ENCODE measurements at regions not wholly inside any gene's neighbourhood (a gene's known extent, or its start where the extent isn't known, plus 50 kb on each side); places are given as distances from the start of the nearest gene placed in this dataset.

DNA sequence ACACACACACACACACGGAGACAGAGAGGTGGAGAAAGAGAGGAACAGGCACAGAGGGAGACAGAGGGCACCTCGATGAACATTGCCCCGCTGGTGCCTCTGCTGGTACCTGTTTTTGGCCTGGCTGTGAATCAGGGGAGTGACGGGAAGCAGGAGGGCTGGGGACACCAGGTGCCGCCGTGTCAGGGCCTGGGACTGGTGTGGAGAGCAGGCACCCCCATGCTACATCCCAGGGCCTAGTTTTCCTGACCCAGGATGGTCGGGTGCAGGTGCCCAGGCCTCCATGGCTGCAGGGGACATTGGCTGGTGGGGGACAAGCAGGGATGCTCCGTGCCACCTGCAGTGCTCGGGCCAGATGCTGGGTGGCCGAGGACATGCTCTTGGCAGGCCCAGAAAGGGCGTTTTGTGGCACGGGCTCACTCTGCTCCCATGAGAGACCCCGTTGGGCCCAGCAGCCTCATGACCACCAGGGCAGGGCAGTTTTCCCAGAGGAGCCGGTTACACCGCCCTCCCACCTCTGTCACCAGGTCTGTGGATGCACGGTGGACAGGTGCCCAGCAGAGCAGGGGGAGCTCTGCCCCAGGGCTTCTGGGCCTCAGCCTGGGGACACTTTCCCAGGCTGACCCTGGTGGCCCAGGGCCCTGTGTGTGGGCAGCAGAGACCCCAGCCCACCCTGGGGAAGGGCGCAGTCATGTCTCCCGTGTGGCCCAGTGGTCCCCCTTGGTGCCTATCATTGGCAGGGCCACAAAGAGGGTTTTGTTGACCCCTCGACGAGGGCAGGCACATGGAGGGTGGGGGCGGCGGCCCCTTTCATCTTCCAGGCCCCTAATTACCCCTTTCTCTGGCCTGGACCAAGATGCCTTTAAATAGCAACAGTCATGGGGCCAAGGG, 207.5 kb upstream of the RTL1 start:
- H3K9me3 ChIP-seq (ENCODE audit: control insufficient read depth, insufficient read depth, low read length) = no peaks in the 10 kb centered on the region; the same call in 1 of the 2 replicates
- no peak overlapping the region for H2BK20ac ChIP-seq (ENCODE audit: low read depth, low read length)
- H4K5ac ChIP-seq (ENCODE audit: low read depth, low read length) = no peak overlapping the region
- no peak overlapping the region for H3K27ac ChIP-seq (ENCODE audit: insufficient read depth, low read length)
- no TSS peak for BruUV-seq (replicated peaks)
- H3K4me2 ChIP-seq (ENCODE audit: low read depth, low read length) = no peak overlapping the region
- H2BK5ac ChIP-seq (ENCODE audit: low read depth, low read length, poor library complexity, severe bottlenecking) = no peak overlapping the region
- no peaks in the 10 kb centered on the region for H4K20me1 ChIP-seq (ENCODE audit: insufficient read depth, low read length)
- H2BK15ac ChIP-seq (ENCODE audit: low read depth, low read length) = no peak overlapping the region
- H2AK9ac ChIP-seq (replicated peaks; ENCODE audit: low read depth, low read length, poor library complexity) = peak overlapping the region; percentile 3
- no peak overlapping the region for H3K4me3 ChIP-seq (ENCODE audit: insufficient read depth, low read depth, low read length)
- no peaks in the 10 kb centered on the region for H3K4me1 ChIP-seq (ENCODE audit: control insufficient read depth, insufficient read depth, low read length)
- peaks cover 8% of the 10 kb centered on the region; the same call in 1 of the 2 replicates for H3K27me3 ChIP-seq (ENCODE audit: control insufficient read depth, insufficient read depth, low read length)
- no peak overlapping the region for H2AFZ ChIP-seq (replicated peaks; ENCODE audit: low read length, poor library complexity)
- in situ Hi-C loops (cut with MboI; ENCODE audit: low sequenced_read_pairs) = no loop called here
- dilution Hi-C loops (cut with HindIII; ENCODE audit: low sequenced_read_pairs, unreplicated experiment) = no loop called here
- ATAC-seq (ENCODE audit: low read depth) (no peak), DNase-seq (no peak)
- CTCF ChIA-PET = no interaction called here
- no peak overlapping the region for H2BK120ac ChIP-seq (ENCODE audit: low read depth, low read length)
- H4K91ac ChIP-seq (ENCODE audit: insufficient read depth, low read depth, low read length) = no peak overlapping the region
- H3K9me1 ChIP-seq (ENCODE audit: insufficient read depth, low read length) = no peaks in the 10 kb centered on the region
- TF ChIP-seq FOS (IDR thresholded peaks at IDR 0.05; ENCODE audit: low read depth, low read length) (no peak), CHD1 (IDR thresholded peaks at IDR 0.05; ENCODE audit: low read depth, low read length) (no peak), BHLHE40 (IDR thresholded peaks at IDR 0.05; ENCODE audit: low read depth, low read length) (no peak), NFE2L2 (IDR thresholded peaks at IDR 0.05; ENCODE audit: low read depth, low read length) (no peak), MXI1 (IDR thresholded peaks at IDR 0.05; ENCODE audit: borderline replicate concordance, low read depth, low read length) (no peak), RFX5 (IDR thresholded peaks at IDR 0.05; ENCODE audit: low read depth, low read length) (no peak), POLR2A (IDR thresholded peaks at IDR 0.05; ENCODE audit: low read depth, low read length) (no peak), MAZ (IDR thresholded peaks at IDR 0.05; ENCODE audit: borderline replicate concordance, low read depth, low read length) (no peak), RCOR1 (IDR thresholded peaks at IDR 0.05; ENCODE audit: insufficient replicate concordance, low read length) (no peak)
- TF ChIP-seq, protein P1, sequence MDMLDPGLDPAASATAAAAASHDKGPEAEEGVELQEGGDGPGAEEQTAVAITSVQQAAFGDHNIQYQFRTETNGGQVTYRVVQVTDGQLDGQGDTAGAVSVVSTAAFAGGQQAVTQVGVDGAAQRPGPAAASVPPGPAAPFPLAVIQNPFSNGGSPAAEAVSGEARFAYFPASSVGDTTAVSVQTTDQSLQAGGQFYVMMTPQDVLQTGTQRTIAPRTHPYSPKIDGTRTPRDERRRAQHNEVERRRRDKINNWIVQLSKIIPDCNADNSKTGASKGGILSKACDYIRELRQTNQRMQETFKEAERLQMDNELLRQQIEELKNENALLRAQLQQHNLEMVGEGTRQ (IDR thresholded peaks at IDR 0.05; ENCODE audit: low read depth, low read length) = no peak
- TF ChIP-seq, protein P2, sequence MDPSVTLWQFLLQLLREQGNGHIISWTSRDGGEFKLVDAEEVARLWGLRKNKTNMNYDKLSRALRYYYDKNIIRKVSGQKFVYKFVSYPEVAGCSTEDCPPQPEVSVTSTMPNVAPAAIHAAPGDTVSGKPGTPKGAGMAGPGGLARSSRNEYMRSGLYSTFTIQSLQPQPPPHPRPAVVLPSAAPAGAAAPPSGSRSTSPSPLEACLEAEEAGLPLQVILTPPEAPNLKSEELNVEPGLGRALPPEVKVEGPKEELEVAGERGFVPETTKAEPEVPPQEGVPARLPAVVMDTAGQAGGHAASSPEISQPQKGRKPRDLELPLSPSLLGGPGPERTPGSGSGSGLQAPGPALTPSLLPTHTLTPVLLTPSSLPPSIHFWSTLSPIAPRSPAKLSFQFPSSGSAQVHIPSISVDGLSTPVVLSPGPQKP (IDR thresholded peaks at IDR 0.05; ENCODE audit: borderline replicate concordance, low read depth, low read length) = no peak
- no peak overlapping the region for H4K8ac ChIP-seq (ENCODE audit: low read depth in 2 of 2, low read length in 2 of 2)
- no peak overlapping the region for H3K14ac ChIP-seq (replicated peaks; ENCODE audit: low read depth, low read length)
- WGBS, 2 experiments (ENCODE audit: extremely low coverage in 2 of 2, insufficient read length in 1 of 2) = 61% methylated on average over 9 of the region's 22 CpGs; no CpG with 5 or more reads in 1 of the 2 experiments
- POLR2A ChIA-PET (ENCODE audit: unreplicated experiment) = no interaction called here
- H3K56ac ChIP-seq (ENCODE audit: extremely low read depth, insufficient read depth, low read length) = no peak overlapping the region
- no peak overlapping the region for H2AK5ac ChIP-seq (ENCODE audit: low read depth, low read length)
- H3K9ac ChIP-seq (ENCODE audit: low read depth, low read length) = no peak overlapping the region
- intact Hi-C loops (cut with micrococcal nuclease) = no loop called here
- no peak overlapping the region for H3K23ac ChIP-seq (ENCODE audit: low read depth, low read length)
- no peaks in the 10 kb centered on the region for H3K36me3 ChIP-seq (ENCODE audit: control insufficient read depth, insufficient read depth, low read length)
- no peak overlapping the region for H3K4ac ChIP-seq (ENCODE audit: low read depth, low read length)
- H3K18ac ChIP-seq (ENCODE audit: low read depth, low read length) = no peak overlapping the region
- H3K79me1 ChIP-seq (ENCODE audit: low read depth in 1 of 2, low read length in 2 of 2) = no peaks in the 10 kb centered on the region
